ENCODE measurements at regions not wholly inside any gene's neighbourhood (a gene's known extent, or its start where the extent isn't known, plus 50 kb on each side); places are given as distances from the start of the nearest gene placed in this dataset.

DNA sequence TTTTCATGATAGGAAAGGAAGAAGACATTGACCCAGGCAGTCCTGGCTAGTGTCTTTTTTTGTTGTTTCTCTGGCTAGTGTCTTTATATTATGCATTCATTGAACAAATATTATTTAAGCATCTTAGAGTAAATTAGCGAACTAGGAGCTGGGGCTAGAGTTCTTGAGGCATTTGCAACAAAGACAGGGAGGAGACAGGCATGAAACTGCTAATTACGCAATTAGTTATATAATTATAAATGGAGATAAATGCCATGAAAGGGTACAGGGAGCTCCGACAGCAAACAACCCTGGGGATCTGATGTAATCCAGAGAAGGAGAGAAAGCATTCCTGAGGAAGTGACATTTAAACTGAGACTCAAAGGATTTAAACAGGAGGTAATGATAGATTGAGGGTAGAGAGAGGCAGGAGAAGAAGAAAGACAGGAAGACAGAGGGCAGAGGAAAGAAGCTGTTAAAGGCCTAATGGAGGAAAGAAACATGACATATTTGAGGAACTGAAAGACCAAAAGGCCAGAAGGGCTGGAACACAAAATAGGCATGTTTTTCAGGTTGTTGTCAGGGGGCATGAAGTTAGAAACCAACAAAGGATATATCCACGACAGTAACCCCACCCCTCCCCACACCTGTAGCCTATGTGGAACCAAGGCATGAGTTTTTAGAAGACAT lies 99.5 kb upstream of the GJB5 start:
- intact Hi-C loops (cut with micrococcal nuclease): no loop called here

DNA sequence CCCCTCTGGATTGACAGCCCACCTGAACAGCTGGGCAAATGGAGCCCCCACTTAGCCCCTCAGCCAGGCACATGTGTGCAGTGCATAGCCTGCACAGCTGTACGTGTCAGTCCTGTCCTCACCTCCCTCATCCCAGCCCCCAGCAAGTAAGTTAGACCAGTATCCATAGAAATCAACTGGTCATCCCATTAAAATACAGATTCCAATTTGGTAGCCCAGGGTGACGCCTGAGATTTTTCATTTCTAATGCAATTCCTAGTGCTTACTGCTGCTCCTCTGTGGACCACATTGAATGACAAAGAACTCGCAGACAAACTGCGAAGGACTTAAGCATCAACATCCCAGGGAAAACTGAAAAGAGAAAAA lies 99.0 kb upstream of the GJB5 start:
- intact Hi-C loops (cut with micrococcal nuclease): no loop called here

DNA sequence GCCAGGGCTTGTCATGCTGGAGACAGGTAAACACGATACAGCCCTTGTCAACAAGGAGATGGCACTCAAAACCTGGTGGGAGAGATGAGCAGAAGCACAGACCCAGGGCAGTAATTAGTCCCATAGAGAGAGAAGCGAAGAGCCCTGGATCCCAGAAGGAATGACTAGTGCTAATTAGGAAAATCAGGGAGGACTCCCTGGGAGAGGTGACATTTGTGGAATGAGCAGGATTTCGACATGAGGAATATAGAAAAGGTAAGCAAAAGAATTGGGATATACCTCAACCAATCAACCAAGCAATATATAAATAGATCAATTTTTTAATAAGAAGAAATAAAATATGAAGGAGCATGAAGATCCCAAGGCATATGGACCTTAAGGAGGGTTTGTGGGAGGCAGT lies 98.5 kb upstream of the GJB5 start:
- intact Hi-C loops (cut with micrococcal nuclease): no loop called here

DNA sequence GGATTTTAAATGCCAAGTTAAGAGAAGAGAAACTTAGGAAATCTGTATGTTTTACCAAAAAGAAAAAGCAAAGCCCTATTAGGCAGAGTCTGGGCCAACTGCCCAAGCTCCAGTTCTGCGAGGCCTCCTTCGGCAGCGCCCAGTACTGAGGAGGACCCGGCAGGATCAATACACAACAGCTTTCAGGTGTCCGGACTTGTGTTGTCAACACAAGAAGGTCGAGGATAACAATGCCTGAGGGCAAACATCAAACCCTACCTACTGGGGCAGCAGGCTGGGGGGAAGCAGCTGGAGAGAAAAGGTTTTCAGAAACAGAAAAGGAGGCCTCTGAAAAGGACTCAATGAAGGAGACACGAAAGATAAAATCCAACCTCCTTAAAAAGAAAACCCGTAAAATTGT lies 98.1 kb upstream of the GJB5 start:
- intact Hi-C loops (cut with micrococcal nuclease): no loop called here

DNA sequence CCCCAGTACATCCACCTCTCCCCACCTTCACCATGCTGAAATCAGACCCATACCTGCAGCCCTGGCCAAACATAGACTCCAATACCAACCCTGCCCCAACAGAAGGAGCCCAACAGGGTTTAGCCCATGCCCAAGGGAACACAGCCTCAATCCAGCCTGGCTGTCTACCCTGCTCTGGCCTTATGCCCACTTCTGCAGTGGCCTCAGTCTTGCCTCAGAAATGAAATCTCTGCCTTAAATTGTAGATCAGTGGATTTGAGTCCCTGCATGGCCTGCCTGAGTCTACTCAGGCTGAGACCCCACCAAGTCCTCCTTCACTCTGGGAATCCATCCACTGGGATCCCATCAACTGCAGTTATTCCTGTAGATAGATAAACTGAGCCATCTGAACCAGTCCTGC lies 97.6 kb upstream of the GJB5 start:
- intact Hi-C loops (cut with micrococcal nuclease): no loop called here

DNA sequence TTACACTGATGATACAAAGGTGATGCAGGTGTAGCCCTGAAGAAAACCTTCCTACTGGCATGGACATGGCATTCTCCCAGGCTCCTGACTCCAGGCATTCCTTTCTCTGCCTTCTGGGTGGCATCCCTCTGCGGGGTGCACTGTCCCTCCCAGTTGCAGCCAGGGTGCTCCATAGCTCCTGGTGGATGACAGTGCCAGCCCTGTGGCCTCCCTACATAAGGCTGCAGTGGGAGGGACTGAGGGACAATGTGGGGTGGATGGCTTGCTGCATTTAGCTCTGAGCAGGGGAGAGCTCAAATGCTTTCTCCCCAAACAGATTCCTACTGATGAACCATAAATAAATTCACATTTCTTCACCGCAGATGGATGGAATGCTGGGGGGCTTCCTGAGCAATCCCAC lies 97.0 kb upstream of the GJB5 start:
- intact Hi-C loops (cut with micrococcal nuclease): no loop called here

DNA sequence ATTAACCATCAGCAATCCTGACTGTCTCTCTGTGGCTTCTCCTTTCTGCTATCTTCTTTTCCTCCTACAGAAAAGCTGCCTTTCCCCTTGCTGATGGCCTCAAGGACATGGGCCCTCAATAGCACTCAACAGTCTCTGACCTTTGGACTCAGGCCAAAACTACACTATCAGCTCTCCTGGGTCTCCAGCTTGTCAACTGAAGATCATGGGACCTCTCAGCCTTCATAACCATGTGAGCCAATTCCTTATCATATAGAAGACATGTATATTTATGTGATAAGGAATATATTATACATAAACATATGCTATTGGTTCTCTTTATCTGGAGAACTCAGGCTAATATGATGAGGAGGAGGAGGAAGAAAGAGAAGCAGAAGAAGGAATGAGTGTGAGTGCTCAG lies 91.8 kb upstream of the GJB5 start:
- intact Hi-C loops (cut with micrococcal nuclease): no loop called here

DNA sequence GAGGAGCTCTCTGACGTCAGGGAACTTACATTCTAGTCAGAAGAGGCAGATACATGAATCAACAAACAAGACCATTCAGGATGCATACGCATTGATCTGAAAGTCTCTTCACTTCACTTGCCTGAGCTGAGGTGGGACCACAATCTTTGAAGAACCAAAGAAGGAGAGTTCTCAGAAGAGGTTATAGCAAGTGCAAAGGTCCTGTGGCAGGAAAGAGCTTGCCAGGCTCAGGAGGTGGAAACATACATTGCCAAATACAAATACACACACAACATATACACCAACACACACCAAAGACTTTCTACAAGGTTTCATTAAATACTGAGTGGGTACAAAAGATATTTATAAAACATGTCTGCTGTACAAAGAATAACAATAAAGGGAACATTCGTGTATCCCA lies 86.8 kb upstream of the GJB5 start:
- intact Hi-C loops (cut with micrococcal nuclease): no loop called here

DNA sequence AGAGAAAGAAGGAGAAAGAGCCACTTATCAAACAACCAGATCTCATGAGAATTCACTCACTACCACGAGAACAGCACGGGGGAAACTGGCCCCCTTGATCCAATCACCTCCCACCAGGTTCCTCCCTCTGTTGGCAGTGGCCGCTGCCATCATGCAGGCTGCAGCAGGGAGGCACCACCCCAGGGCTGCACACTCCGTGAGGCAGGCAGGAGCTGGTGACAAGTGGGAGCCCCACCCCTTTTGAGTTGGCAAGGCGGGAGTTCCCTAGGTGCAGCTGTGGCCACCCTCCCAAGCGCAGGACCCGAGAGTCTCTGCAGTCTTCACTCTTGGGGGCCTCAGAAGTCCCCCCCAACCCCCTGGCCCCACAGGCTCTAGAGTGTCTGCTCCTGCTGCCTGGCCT lies 83.9 kb upstream of the GJB5 start:
- intact Hi-C loops (cut with micrococcal nuclease): no loop called here

DNA sequence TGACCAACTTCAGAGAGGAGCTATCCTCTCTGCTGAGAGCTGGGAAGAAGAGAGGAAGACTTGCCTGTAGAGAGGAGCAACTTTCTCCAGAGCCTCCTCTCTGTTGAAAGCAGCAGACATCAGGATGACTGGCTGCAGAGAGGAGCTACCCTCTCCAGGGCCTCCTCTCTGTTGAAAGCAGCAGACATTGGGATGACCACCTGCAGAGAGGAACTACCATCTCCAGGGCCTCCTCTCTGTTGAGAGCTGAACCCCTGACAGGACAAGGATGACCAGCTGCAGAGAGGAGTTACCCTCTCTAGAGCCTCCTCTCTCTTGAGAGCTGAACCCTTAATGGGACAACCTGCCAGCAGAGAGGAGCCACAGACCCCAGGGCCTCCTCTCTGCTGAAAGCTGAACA lies 83.0 kb upstream of the GJB5 start:
- intact Hi-C loops (cut with micrococcal nuclease): no loop called here

DNA sequence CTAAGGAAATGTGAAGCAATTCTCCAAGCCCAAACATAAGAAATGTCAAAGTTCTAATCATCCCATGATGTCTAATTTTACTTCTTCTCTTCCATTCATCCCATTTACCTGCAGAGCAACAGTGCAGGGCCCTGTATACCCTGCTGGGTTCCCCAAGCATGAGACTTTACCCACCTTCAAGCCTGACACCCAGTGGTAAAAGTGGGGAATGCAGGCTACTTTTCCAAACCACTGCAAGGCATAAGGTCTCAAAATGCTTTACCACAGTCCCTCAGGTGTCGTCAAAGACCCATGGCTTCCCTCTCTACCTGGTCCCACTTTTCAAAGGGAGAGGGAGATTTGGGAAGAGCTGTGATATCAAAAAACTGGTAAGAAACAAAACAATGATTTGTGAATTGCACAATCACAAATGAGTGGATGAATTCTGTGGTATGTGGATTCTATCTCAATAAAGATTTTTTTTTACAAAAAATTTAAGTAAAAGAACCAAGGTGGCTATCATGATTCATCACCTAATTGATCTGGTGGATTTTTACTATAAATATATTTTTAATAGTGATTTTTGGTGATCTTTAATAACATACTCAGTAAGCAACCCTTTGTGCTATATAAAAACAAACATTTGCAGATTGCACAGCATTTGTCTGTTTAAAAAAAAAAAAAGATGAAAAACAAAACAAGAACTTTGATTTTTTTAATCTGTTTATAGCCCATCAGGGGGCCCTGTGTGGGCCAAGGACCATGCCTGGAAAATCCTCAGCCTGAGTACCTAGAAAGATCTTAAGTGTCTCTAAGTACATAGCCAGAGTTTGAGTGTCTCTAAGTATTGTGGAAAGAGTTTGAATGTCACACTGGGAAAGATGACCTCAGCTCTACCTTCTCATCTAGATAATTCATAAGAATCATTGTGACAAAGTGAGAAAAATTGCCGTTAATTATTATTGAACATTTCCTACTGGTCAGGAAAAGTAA lies 73.1 kb upstream of the GJB5 start:
- intact Hi-C loops (cut with micrococcal nuclease): no loop called here

DNA sequence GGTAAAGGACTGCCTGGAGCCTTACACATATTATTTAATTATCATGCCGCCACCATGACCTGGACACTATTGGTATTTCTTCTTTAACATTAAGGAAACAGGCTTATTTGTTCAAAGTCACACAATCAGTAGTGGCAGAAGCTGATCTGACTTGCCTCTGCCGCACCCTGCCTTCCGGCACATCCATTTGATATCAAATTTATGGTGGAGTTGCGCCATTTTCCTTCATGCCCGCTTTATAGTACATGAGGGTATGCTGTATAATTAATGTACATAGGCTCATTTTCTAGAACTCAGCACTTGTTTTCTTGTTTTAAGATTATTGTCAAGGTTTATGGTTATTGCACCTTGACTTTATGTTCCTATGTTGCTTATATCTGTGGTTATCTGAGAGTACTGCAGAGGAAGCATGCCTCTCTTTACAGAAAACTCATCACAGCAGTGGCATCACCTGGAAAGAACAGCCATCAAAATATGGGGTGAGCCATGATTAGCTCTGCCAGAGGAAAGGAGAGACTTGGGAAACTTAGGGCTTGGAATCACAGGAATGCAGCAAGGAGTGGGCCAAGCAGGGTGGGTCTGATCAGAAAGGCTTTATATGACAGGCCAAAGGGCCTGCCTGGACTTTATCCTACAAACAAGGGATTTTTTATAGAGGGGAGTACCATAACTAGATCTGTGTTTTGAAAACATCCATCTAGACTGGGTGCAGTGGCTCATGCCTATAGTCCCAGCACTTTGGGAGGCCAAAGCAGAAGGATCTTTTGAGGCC lies 72.2 kb upstream of the GJB5 start:
- intact Hi-C loops (cut with micrococcal nuclease): no loop called here

DNA sequence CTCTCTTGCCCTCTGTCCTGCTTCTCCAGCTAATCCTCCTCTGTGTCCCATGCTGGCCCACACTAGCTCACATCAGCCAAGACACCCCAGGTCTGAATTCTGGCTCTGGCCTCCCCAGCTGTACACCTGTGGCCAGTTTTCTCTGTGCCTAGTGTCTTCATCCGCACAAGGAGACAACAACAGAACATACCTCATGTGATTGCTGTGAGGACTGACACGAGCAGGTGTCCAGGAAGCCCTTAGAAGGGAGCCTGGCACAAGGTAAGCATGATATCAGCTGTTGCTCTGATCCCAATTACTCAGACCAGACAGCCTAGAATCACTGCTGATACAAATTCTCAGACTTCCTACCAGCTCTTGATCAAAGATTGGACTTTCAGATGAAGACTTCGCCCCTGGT lies 71.2 kb upstream of the GJB5 start:
- intact Hi-C loops (cut with micrococcal nuclease): no loop called here

DNA sequence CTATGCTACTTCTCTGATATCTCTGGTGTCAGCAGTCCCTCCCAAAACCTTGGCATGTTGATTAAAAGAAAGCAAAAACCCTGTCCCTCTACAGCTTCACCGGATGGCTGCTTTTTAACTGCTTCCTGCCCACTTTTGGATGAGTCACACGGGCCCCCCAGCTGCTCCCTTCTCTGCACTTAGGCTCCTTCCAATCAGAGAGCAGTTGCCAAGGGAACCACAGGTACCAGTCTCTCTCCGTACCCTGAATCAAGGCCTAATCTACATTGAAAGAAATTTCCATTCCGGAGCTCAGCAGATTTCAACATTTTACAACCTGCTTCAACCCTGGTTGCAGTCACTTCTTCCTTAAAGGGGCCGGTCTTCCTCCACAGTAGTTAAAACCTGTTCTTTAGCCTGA lies 70.6 kb upstream of the GJB5 start:
- intact Hi-C loops (cut with micrococcal nuclease): no loop called here

DNA sequence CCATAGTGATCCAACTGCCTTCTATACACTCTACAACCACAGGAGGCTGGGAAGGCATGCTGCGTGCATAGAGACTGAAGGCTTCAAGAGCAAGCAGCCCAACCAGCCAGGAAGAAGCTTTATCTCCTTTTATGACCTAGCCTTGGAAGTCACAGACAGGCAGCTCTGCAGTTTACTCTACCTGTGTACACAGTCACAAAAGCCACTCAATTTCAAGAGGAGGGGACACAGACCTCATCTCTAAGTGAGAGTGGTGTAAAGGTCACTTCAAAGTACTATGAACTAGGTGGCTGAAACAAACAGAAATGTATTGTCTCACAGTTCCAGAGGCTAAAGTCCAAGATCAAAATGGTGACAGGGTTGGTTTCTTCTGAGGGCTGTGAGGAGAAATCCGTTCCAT lies 69.6 kb upstream of the GJB5 start:
- intact Hi-C loops (cut with micrococcal nuclease): no loop called here

DNA sequence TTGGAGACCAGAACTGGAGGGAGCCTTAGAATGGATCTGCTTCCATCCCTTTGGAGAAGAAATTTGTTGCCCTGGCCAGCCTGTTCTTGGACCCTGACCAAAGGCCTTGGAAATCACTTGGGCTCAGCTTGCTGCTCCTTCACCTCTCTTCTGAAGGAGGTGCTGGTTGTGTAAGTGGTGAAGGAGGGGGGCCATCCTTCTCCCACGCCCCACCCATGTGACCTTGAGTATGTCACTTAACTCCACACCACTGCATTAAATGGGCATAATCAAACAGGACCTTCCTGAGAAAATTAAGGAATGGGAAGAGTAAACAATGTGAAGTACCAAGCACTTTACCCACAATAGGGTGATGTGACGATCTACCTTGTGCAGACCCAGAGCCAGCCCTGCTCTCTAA lies 68.3 kb upstream of the GJB5 start:
- intact Hi-C loops (cut with micrococcal nuclease): no loop called here

DNA sequence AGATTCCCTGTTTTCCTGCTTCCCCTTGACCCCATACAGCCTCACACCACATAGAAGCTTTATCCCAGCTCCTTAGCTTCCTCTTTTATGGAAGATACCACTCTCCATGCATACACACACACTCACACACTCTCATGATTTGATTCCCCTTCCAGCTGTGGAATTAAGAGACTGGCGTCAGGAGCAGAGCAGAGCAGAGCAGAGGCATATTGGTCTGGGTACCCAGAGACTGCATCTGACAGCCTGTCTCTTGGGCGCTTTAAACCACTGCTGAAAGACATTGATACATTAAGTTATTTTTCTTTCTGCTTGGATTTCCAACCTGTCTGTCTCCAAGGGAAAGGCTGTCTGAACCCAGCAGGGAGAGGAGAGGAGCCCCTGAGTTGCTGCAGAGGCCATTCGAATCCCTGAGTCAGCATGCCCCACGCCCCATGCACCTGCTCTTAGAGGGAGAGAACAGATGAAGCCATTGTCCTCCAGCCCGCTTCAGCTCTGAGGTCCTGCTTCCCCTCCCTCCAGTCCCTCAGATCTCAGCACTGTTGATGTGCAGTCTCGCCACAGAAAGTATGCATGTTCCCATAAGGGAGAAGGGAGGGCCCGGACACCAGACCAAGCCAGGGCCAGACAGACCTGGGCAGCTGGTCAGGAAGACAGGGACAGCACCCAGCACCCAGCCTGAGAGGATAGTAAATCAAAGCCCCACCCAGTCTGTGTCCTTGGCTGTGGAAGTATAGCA lies 66.7 kb upstream of the GJB5 start:
- intact Hi-C loops (cut with micrococcal nuclease): no loop called here

DNA sequence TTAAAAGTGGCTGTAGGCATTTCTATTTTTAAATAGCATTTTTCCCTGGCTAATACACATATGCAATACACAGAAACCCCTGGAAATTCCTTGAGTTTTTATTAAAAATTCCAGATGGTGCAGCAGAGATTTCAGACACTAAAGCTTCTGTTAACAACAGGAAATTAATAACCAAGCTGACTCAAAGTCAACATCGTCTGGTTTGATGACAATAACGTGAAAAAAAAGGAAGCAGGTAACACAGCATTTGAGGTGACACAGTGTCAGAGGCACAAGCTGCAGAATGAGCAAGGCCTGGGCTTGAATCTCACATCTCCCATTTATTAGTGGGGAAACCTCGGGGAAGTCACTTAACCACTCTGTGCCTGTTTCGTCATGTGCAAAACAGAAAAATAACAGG lies 64.6 kb upstream of the GJB5 start:
- intact Hi-C loops (cut with micrococcal nuclease): no loop called here

DNA sequence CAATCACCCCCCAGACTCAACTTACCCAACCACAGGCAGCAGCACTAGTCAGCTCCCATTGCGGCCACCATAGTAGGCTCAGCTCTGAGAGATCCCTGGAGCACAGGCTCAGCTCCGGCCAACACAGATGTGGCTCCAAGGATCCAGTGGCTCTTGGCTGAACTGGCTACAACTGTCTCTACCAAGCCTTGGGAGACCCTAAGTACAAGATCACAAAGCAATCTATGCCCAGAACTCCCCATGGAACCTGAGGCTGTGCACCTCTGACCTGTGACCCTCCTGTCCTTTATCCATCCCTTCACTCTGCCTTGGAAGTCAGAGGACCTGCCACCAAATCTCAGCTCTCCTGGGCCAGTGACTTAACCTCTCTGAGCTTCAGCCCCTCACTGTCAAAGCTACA lies 61.8 kb upstream of the GJB5 start:
- intact Hi-C loops (cut with micrococcal nuclease): no loop called here

DNA sequence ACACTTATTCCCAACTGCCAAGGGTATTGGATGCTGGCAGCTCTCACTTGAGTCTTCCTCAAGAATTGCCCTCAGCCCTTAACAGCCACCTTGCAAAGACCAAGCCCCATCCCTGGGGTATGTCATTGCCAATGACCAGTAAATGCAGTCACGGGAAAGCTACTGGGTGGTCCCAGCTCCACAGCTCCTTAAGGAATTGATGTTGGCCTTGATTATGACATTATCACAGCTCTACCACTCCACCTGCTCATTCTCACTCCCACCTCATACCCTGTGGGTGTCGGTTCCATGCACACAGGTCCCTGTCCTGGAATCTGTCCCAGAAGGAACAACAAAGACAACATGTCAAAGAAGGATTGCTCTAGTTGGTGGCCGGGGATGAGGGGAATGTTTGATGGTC lies 60.5 kb upstream of the GJB5 start:
- intact Hi-C loops (cut with micrococcal nuclease): no loop called here

DNA sequence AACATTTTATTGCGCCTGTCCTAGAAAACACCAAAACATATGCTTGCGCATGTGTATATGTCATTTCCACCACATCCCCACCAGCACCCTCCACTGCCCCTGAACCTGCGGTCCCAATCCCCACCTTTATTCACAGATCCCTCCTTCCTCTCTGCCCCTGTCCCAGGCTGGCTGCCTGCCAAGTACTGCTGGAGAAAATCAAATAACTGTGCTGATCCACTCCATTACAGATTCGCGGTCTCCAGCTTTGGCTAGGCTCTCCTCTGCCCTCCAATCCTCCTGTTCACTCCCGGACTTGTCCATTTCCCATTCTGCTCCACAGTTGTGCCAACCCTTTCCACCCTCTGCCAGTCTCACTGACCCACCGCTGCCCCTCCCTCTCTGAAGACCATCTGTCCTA lies 59.3 kb upstream of the GJB5 start:
- intact Hi-C loops (cut with micrococcal nuclease): no loop called here

DNA sequence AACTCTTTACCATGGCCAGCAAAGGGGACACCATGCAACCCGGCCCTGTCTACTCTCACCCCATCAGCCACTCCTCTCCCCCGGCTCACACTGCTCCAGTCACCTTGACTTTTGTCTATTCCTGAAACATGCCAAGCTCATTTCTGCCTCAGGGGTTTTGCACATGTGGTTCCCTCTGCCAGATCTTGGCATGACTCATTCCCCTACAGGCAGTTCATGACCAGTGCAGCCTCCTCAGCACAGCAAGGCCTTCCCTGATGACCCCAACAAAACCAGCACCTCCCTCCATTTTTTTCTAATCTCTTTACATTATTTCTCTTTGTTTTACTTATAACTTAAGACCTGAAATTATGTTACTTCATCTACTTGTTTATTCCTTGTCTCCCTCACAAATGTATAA lies 58.6 kb upstream of the GJB5 start:
- intact Hi-C loops (cut with micrococcal nuclease): no loop called here

Data from T-helper 2 cell treated with Interferon-gamma antibody and Interleukin-4, amounts not matched to agents 100 ng/mL and 5 ng/mL, for 36 hours (primary cell).